H1 (cell line): ENCODE measurements at regions not wholly inside any gene's neighbourhood (a gene's known extent, or its start where the extent isn't known, plus 50 kb on each side); places are given as distances from the start of the nearest gene placed in this dataset.

Experiments
- CTCF ChIA-PET: fragments of 300-600 bp; sonication (Branson Sonifier 250); formaldehyde crosslinking; loops from one replicate; lab custom pipeline; 2021; ENCODE audit not compliant: partially characterized antibody; lab: Charles Lee
- POLR2A ChIA-PET: fragments of 300-600 bp; sonication (Branson Sonifier 250); formaldehyde crosslinking; loops from one replicate; lab custom pipeline; 2021; ENCODE audit warnings: inconsistent platforms; ENCODE audit not compliant: partially characterized antibody; lab: Charles Lee
- DNase-seq, 2 experiments: peaks; one replicate each; pipeline versions ENCODE4 v3.0.0 to v3.0.0-alpha.2; 2010 to 2022; ENCODE audit warnings: low spot score in 2 of 2, low read depth in 1 of 2, mixed read lengths in 1 of 2
- FAIRE-seq: peaks from 2 replicates; lab custom pipeline; 2011; peaks lifted over from hg19 to GRCh38; lab: Jason Lieb, UNC
- H2AFZ ChIP-seq: 2 replicates; pipeline ENCODE4 v1.8.1; 2012; ENCODE audit warnings: low read length, inconsistent platforms
- H2AK5ac ChIP-seq: 2 replicates; pipeline ENCODE4 v1.6.1; 2013; ENCODE audit warnings: low read depth, low read length
- H2BK120ac ChIP-seq: replicated peaks from 2 replicates; pipeline ENCODE3; 2013; ENCODE audit warnings: low read depth, low read length, inconsistent platforms
- H2BK12ac ChIP-seq: 2 replicates; pipeline ENCODE4 v1.6.1; 2013; ENCODE audit warnings: low read depth, low read length
- H2BK15ac ChIP-seq: 2 replicates; pipeline ENCODE4 v1.6.1; 2013; ENCODE audit warnings: low read length
- H2BK20ac ChIP-seq: 2 replicates; pipeline ENCODE4 v1.6.1; 2013; ENCODE audit warnings: low read length
- H2BK5ac ChIP-seq: 2 replicates; pipeline ENCODE4 v1.6.1; 2013; ENCODE audit warnings: low read depth, low read length
- H3K14ac ChIP-seq: 2 replicates; pipeline ENCODE4 v1.6.1; 2013; ENCODE audit warnings: inconsistent platforms; ENCODE audit not compliant: insufficient read length
- H3K18ac ChIP-seq: 2 replicates; pipeline ENCODE4 v1.6.1; 2013; ENCODE audit warnings: low read length; ENCODE audit errors: extremely low read depth
- H3K23ac ChIP-seq: 2 replicates; pipeline ENCODE4 v1.6.1; 2013; ENCODE audit warnings: inconsistent platforms; ENCODE audit not compliant: insufficient read length
- H3K23me2 ChIP-seq: 2 replicates; pipeline ENCODE4 v1.6.1; 2013; ENCODE audit warnings: low read depth, low read length
- H3K27ac ChIP-seq: 2 replicates; pipeline ENCODE4 v1.6.1; 2011; ENCODE audit warnings: low read depth, low read length, inconsistent platforms
- H3K27me3 ChIP-seq, 4 experiments: replicated peaks in 1 of 4; 1 replicate in 1 of 4; 2 replicates in 3 of 4; pipeline versions ENCODE4 v1.6.1 to v1.8.1; 2011 to 2013; ENCODE audit warnings: low read length in 3 of 4, mild to moderate bottlenecking in 3 of 4, inconsistent platforms in 2 of 4, mixed read lengths in 2 of 4, moderate library complexity in 1 of 4; ENCODE audit not compliant: control insufficient read depth in 3 of 4, insufficient read depth in 3 of 4; ENCODE audit errors: extremely low read depth in 1 of 4
- H3K36me3 ChIP-seq, 4 experiments: 2 replicates each; pipeline versions ENCODE4 v1.6.1 to v1.8.1; 2011 to 2013; ENCODE audit warnings: mild to moderate bottlenecking in 4 of 4, low read length in 3 of 4, moderate library complexity in 2 of 4, control low read depth in 1 of 4, inconsistent platforms in 1 of 4; ENCODE audit not compliant: insufficient read depth in 4 of 4, control insufficient read depth in 2 of 4
- H3K4ac ChIP-seq: replicated peaks from 2 replicates; pipeline ENCODE3; 2013; ENCODE audit warnings: low read length, low read depth, mixed read lengths, inconsistent platforms; ENCODE audit not compliant: insufficient read length
- H3K4me1 ChIP-seq, 4 experiments: replicated peaks in 1 of 4; 1 replicate in 1 of 4; 2 replicates in 3 of 4; pipeline versions ENCODE4 v1.6.1 to v1.8.1; 2011 to 2013; ENCODE audit warnings: low read length in 3 of 4, inconsistent platforms in 2 of 4, mixed read lengths in 1 of 4; ENCODE audit not compliant: insufficient read depth in 4 of 4, control insufficient read depth in 3 of 4
- H3K4me2 ChIP-seq, 2 experiments: 2 replicates each; pipeline versions ENCODE4 v1.6.1 to v1.8.1; 2011 to 2013; ENCODE audit warnings: low read depth in 2 of 2, low read length in 2 of 2, control low read depth in 1 of 2, inconsistent platforms in 1 of 2, mild to moderate bottlenecking in 1 of 2; ENCODE audit not compliant: insufficient read depth in 1 of 2
- H3K4me3 ChIP-seq, 4 experiments: fragments of 200-600, 300-600 bp in 1 of 4; sonication (generic), shearing (Covaris generic), sonication (Bioruptor Twin) in 1 of 4; 2 replicates each; pipeline versions ENCODE4 v1.5.1 to v1.8.1; 2011 to 2016; ENCODE audit warnings: low read length in 4 of 4, low read depth in 3 of 4, control low read depth in 2 of 4, inconsistent platforms in 2 of 4, mild to moderate bottlenecking in 2 of 4, mixed read lengths in 1 of 4, moderate library complexity in 1 of 4; ENCODE audit not compliant: insufficient read depth in 2 of 4; ENCODE audit errors: extremely low read depth in 1 of 4
- H3K56ac ChIP-seq: replicated peaks from 2 replicates; pipeline ENCODE3; 2013; ENCODE audit warnings: low read depth, mild to moderate bottlenecking, mixed read lengths, low read length, inconsistent platforms; ENCODE audit not compliant: insufficient read length
- H3K79me1 ChIP-seq: 2 replicates; pipeline ENCODE4 v1.6.1; 2013; ENCODE audit warnings: low read depth, low read length, control low read depth
- H3K79me2 ChIP-seq, 2 experiments: 2 replicates each; pipeline versions ENCODE4 v1.6.1 to v1.8.1; 2012 to 2013; ENCODE audit warnings: low read length in 2 of 2, mild to moderate bottlenecking in 2 of 2, inconsistent platforms in 1 of 2; ENCODE audit not compliant: insufficient read depth in 2 of 2, control insufficient read depth in 1 of 2
- H3K9ac ChIP-seq, 4 experiments: replicated peaks in 1 of 4; 1 replicate in 1 of 4; 2 replicates in 3 of 4; pipeline versions ENCODE4 v1.6.1 to v1.8.1; 2011 to 2013; ENCODE audit warnings: low read depth in 3 of 4, low read length in 3 of 4, control low read depth in 2 of 4, mild to moderate bottlenecking in 2 of 4, moderate library complexity in 2 of 4, inconsistent platforms in 1 of 4; ENCODE audit errors: extremely low read depth in 1 of 4
- H3K9me3 ChIP-seq, 2 experiments: 2 replicates each; pipeline versions ENCODE4 v1.6.1 to v1.8.1; 2012 to 2013; ENCODE audit warnings: mild to moderate bottlenecking in 2 of 2, moderate library complexity in 2 of 2, control low read depth in 1 of 2, inconsistent platforms in 1 of 2, low read depth in 1 of 2, low read length in 1 of 2, mixed read lengths in 1 of 2; ENCODE audit not compliant: insufficient read depth in 2 of 2
- H4K20me1 ChIP-seq, 2 experiments: replicated peaks in 1 of 2; 2 replicates each; pipeline versions ENCODE3 to v1.8.1; 2011 to 2013; ENCODE audit warnings: inconsistent platforms in 2 of 2, low read length in 2 of 2, mild to moderate bottlenecking in 1 of 2; ENCODE audit not compliant: insufficient read depth in 2 of 2, control insufficient read depth in 1 of 2
- H4K5ac ChIP-seq: 2 replicates; pipeline ENCODE4 v1.6.1; 2013; ENCODE audit warnings: low read length, low read depth, mixed read lengths, inconsistent platforms; ENCODE audit not compliant: insufficient read length
- H4K8ac ChIP-seq: 2 replicates; pipeline ENCODE4 v1.8.0; 2013; ENCODE audit warnings: mild to moderate bottlenecking, moderate library complexity, low read length, inconsistent platforms; ENCODE audit not compliant: insufficient read depth; ENCODE audit errors: extremely low read depth
- H4K91ac ChIP-seq: replicated peaks from 2 replicates; pipeline ENCODE3; 2013; ENCODE audit warnings: low read length, mixed read lengths, inconsistent platforms; ENCODE audit not compliant: insufficient read length
- CBX5 ChIP-seq: fragments of 300-800, 300-1000 bp; sonication (generic); IDR thresholded peaks from 2 replicates; pipeline ENCODE4 v1.7.1; 2016; ENCODE audit warnings: antibody characterized with exemption, low read length, low read depth
- CEBPB ChIP-seq: IDR thresholded peaks from 2 replicates; pipeline ENCODE4 v1.6.1; 2012; ENCODE audit warnings: low read depth, low read length
- GABPA ChIP-seq: IDR thresholded peaks from 2 replicates; pipeline ENCODE4 v1.6.1; 2011; ENCODE audit warnings: mild to moderate bottlenecking, low read length, moderate library complexity, borderline replicate concordance; ENCODE audit not compliant: insufficient read depth
- KDM1A ChIP-seq: fragments of 200-600, 300-600 bp; sonication (generic); IDR thresholded peaks from 2 replicates; pipeline ENCODE4 v1.7.1; 2016; ENCODE audit warnings: mild to moderate bottlenecking, low read length, borderline replicate concordance
- NRF1 ChIP-seq: IDR thresholded peaks from 2 replicates; pipeline ENCODE4 v1.6.1; 2011; ENCODE audit warnings: mild to moderate bottlenecking, low read depth, low read length, improper control_type of control experiment
- POU5F1 ChIP-seq: IDR thresholded peaks from 2 replicates; pipeline ENCODE4 v1.6.1; 2011; ENCODE audit warnings: low read depth, mild to moderate bottlenecking, low read length, moderate library complexity
- RAD21 ChIP-seq, 2 experiments: IDR thresholded peaks in 1 of 2; conservative IDR thresholded peaks in 1 of 2; 2 replicates each; pipeline ENCODE4 v1.6.1; 2011; ENCODE audit warnings: low read depth in 2 of 2, low read length in 2 of 2, improper control_type of control experiment in 1 of 2, inconsistent platforms in 1 of 2, mild to moderate bottlenecking in 1 of 2, moderate library complexity in 1 of 2
- SIN3A ChIP-seq, 2 experiments: IDR thresholded peaks in 1 of 2; conservative IDR thresholded peaks in 1 of 2; 2 replicates each; pipeline ENCODE4 v1.6.1; 2011 to 2012; ENCODE audit warnings: low read length in 2 of 2, improper control_type of control experiment in 1 of 2, low read depth in 1 of 2, mild to moderate bottlenecking in 1 of 2
- WGBS, 2 experiments: shearing (Covaris generic) in 1 of 2; methylation state at CpG; one replicate each; pipeline versions ENCODE4 v1.1.6 to v1.1.7; 2013 to 2015; ENCODE audit warnings: low lambda C conversion rate in 2 of 2, mixed read lengths in 2 of 2, inconsistent platforms in 1 of 2, low coverage in 1 of 2, missing lambda C conversion rate in 1 of 2; ENCODE audit not compliant: insufficient replicate concordance in 2 of 2, insufficient coverage in 1 of 2, insufficient read length in 1 of 2; ENCODE audit errors: extremely low coverage in 1 of 2, missing lambda C conversion rate in 1 of 2; 5-methylcytosine and 5-hydroxymethylcytosine counted together
- TF ChIP-seq, protein P1 (sequence below): IDR thresholded peaks from 2 replicates; pipeline ENCODE4 v1.6.1; 2012; ENCODE audit warnings: inconsistent platforms

DNA sequence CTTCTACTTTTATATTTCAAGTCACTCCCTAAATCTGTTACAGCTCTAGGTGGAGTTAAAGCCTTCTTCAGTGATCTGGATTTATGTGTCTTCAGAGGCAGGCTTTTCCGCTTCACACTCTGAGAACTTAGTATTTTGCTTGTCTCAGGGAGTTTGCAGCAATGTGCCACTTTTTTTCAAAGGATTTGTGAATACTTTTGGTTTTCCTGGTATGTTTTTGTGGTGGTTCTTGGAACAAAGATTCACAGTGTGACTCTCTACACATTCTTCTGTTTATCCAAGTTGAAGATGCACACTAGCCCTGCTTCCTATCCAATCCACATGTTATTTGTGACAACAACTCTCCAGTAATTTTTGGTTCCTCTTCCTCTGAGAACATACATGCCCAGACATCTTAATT is 1253.7 kb downstream of the TECRL start:
- Histone ChIP-seq H4K8ac (no peak overlapping the region), H3K18ac (no peak overlapping the region), H3K14ac (no peak overlapping the region), H3K4me3 (no peak overlapping the region), H2BK5ac (no peak overlapping the region), H3K79me2 (no peaks in the 10 kb centered on the region), H2AFZ (no peak overlapping the region), H3K4ac (no peak overlapping the region), H4K5ac (no peak overlapping the region), H3K27me3 (no peaks in the 10 kb centered on the region), H3K9me3 (peaks cover 0 to 3% of the 10 kb centered on the region in 2 experiments; a peak in 1 of 4 replicates), H3K9ac (no peak overlapping the region), H2BK120ac (no peak overlapping the region), H3K23ac (no peak overlapping the region), H3K4me2 (no peak overlapping the region), H3K56ac (no peak overlapping the region), H3K27ac (no peak overlapping the region), H2AK5ac (no peak overlapping the region), H3K23me2 (no peaks in the 10 kb centered on the region), H4K20me1 (no peaks in the 10 kb centered on the region), H3K79me1 (no peaks in the 10 kb centered on the region), H3K36me3 (no peaks in the 10 kb centered on the region), H4K91ac (no peak overlapping the region), H2BK20ac (no peak overlapping the region), H2BK12ac (no peak overlapping the region), H3K4me1 (no peaks in the 10 kb centered on the region), H2BK15ac (no peak overlapping the region)
- ChIA-PET POLR2A (no interaction called here), CTCF (no interaction called here)
- WGBS, 2 experiments = 88% methylated on average over 1 of the region's 1 CpG; no CpG with 5 or more reads in 1 of the 2 experiments
- TF ChIP-seq CEBPB (no peak), SIN3A (conservative IDR thresholded peaks at IDR 0.05 in 1 of 2, IDR thresholded peaks at IDR 0.05 in 1 of 2; ENCODE audit: low read depth in 1 of 2, low read length in 2 of 2) (no peak), POU5F1 (no peak), NRF1 (no peak), GABPA (no peak), CBX5 (no peak), KDM1A (no peak), RAD21 (IDR thresholded peaks at IDR 0.05 in 1 of 2, conservative IDR thresholded peaks at IDR 0.05 in 1 of 2; ENCODE audit: low read depth in 2 of 2, low read length in 2 of 2) (no peak)
- TF ChIP-seq, protein P1, sequence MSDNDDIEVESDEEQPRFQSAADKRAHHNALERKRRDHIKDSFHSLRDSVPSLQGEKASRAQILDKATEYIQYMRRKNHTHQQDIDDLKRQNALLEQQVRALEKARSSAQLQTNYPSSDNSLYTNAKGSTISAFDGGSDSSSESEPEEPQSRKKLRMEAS = no peak
- DNase-seq (no peak), FAIRE-seq (no peak)
